GM18870 (cell line): ENCODE measurements at regions not wholly inside any gene's neighbourhood (a gene's known extent, or its start where the extent isn't known, plus 50 kb on each side); places are given as distances from the start of the nearest gene placed in this dataset.
A peak's percentile ranks its signal among the peaks of the same experiment; 100 is the strongest.
"Not testable (repeated sequence)": the region's sequence is repeated elsewhere in the genome, so short reads cannot be mapped to it uniquely, and the experiment has no call there.

Experiments
- ATAC-seq: cut with Tn5 transposase; IDR thresholded peaks from one replicate; pipeline ENCODE4 v1.9.1; 2021; ENCODE audit warnings: moderate library complexity; ENCODE audit not compliant: unreplicated experiment

DNA sequence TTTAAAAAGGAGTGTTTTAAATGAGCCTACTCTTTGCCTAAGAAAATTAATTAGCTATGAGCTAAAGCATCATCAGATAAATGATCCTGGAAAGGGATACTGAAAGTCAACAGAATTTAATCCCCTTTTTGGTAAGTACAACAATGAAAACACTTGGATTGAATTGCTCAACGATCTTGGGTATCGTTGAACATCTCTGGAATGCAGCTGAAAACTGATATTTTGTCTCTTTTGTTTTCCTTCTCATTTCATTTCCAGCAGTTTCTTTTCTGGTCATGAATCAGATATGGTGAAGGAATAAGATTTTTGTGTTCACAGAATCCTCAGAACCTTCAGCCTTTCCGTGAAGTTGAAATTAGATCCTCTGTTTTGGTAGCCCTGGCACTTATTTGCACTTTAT is 771.2 kb downstream of the FSCB start:
- ATAC-seq, result no peak

DNA sequence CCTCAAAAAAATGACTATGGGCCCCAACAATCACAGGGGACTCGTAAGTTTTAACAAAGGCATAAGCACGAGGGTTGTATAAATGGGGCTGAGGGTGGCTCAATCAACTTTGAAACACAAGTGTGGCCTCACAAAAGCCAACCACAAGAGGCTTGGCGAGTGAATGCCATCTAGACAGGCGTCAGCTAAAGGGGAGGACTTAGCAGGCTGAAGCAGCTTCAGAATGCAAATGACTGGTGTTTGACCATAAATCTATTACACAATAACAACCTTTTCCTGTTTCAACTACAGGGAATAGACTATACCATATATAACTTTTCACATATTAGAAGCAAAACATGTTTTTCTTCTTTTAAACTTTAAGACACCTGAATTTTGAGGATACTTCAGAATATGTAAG is 777.9 kb downstream of the FSCB start:
- no peak for ATAC-seq

DNA sequence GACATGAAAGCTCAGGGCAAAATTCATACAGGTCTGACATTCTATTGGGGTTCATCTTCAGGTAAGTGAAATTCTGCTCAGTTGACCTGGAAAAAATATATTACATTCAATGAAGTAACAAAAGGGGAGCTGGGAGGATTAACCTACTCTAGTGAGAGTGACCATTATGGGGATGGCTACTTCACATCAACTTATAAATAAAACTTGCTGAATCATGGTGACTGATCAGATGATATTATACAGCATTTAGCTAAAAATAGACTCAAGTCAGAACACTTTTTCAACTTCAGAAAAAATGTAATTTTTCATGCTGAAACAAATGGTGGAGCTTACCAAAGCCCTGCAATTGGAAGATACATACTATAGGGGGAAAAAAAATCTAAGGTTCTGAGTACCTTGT is 800.2 kb downstream of the FSCB start:
- no peak for ATAC-seq

DNA sequence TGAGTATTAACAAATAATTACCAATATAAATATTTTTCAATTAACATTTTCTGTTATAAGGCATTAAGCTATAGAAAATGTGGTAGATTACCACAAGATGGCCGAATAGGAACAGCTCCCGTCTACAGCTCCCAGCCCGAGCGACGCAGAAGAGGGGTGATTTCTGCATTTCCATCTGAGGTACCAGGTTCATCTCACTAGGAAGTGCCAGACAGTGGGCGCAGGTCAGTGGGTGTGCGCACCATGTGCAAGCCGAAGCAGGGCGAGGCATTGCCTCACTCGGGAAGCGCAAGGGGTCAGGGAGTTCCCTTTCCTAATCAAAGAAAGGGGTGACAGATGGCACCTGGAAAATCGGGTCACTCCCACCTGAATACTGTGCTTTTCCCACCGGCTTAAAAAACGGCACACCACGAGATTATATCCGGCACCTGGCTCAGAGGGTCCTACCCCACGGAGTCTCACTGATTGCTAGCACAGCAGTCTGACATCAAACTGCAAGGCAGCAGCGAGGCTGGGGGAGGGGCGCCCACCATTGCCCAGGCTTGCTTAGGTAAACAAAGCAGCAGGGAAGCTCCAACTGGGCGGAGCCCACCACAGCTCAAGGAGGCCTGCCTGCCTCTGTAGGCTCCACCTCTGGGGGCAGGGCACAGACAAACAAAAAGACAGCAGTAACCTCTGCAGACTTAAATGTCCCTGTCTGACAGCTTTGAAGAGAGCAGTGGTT is 808.4 kb downstream of the FSCB start:
- ATAC-seq, result not testable (repeated sequence)

DNA sequence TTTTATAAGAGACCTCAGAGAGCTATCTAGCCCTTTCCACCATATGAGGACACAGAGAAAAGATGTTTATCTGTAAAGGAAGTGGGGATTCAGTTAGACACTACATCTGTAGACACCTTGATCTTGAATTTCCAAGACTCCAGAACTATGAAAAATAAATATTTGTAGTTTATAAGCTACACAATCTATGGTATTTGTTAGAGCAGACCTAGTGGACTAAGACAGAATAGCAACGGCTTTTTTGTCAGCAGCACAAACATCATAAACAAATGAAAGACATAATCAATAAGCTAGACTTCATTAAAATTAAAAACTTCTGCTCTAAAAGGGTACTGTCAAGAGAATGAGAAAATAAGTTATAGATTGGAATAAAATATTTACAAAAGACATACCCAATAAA is 810.1 kb downstream of the FSCB start:
- ATAC-seq, result no peak

DNA sequence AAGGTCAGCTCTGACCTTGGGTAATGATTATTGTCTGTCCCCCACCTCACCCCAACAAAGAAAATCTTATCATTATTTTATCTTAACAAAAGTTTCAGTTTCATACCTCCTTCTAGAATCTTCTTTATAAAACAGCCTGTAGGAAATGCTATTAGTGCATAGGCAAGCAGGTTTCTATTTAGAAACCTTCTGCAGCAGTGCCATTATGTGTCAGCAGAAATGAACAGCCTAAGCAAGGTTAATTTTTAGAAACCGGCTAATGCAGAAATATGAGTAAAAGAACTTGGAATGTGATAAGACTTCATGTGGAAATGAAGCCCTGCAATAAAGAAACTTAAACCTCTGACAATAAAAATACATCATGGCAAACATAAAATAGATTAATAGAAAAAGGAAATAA is 814.4 kb downstream of the FSCB start:
- ATAC-seq, result no peak

DNA sequence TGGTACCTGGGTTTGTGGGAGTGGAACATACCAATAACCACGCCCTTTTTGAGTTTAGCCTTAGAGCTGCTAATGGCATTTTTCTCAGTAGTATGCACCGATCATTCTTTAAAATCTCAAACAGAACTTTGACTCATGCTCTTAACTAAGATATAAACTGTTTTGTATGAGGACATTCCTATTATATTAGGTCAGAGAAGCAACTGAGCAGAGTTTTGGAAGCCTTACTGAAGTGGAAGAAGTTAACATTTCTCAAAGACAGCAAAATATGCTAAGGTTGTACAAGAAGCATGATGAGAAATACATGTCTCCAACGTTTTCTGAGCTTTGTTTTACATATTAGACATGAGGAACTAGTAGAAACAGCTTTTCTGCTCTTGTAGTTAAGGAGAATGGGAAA is 819.2 kb downstream of the FSCB start:
- ATAC-seq, result no peak

DNA sequence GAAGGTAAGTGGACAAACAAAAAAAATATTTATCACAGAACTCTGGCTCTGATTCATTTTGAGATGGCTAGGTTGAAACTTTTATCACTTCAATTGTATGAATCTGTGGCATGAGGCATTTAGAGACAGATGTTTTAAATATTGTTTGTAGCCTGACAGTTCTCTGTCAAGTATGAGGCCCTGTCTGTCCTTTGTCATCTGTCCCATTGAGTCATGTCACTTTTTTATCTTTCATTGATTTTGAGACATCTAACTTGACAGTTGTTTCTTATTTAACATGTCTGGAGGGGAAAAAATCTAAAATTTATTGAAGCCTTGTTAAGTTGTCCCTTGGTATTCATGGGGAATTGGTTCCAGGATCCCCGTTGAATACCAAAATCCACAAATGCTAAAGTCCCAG is 829.5 kb downstream of the FSCB start:
- no peak for ATAC-seq

DNA sequence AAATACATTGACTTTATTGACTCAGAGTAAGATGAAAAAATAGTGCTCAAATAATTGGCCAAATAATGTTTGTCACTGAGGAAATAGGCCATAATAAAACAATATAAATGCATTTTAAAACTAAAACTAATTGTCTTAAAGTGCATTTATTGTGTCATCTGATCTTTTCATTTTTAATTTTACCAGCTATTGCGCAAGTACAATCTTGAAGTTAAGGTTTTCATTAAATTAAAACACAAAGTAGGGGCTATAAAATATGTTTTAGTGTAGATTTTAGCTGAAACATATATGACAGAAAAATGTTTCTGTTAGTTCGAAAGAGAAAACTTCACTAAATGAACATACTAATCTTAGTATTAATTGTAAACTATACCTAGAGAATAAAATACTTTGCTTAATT is 832.8 kb downstream of the FSCB start:
- no peak for ATAC-seq

DNA sequence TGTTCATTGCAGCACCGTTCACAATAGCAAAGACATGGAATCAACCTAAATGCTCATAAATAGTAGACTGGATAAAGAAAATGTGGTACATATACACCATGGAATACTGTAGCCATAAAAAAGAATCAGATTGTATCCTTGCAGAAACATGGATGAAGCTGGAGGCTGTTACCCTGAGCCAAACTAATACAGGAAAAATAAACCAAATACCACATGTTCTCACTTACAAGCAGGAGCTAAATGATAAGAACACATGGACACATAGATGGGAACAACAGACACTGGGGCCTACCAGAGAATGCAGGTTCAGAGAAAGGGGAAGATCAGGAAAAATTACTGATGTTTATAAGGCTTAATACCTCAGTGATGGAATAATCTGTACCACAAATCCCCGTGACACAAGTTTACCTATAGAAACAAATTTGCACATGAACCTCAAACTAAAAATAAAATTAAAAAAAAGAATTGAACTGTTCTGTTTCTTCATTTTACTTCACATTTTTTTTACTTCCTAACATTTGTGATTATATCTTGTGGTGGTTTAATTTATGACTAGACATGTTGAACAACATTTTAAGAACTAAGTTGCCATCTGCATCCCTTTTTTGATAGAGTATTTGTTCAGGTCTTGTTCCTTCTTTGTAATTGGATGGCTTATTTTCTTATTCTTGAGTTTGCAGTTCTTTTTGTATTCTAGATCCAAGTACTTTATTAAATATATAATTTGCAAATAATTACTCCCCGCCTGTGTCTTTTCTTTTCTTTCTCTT is 835.2 kb downstream of the FSCB start:
- ATAC-seq, result no peak

DNA sequence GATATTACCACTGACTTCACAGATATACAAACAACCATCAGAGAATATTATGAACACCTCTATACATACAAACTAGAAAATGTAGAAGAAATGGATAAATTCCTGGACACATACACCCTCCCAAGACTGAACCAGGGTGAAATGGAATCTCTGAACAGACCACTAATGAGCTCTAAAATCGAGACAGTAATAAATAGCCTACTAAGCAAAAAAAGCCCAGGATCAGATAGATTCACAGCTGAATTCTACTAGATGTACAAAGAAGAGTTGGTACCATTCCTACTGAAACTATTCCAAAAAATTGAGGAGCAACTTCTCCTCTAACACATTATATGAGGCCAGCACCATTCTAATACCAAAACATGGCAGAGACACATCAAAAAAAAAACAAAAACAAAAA is 837.7 kb downstream of the FSCB start:
- ATAC-seq, result no peak

DNA sequence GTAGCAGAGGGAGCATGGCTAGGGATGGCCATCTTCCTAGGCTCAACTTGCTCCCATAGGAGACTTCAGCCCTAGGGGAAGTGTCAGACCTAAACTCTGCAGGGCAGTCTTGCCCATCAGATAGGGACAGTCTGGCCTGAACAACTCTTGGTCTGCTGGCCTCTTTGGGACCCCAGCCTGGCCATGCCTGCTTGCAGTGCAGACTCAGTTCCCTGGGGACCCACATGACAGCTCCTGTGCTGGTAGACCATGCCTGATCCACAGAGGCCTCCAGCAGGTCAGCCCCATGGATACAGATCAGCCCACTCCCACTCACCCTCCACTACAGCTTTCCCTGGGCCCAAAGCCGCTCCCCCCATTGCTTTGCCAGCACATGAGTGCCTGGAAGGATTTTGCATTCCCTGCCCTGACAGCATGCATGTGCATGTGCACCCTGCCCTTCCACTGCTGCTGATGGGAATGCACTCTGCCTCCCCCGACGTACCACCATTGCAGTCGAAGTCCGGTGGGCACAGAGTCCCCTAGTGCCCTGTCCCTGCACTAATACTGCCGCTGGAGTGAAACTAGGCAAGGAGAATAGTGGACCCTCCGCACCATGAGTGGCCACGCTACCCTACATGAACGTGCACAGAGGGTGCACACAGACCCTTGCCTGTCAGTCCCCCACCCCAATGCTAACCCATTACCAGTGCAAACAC is 841.4 kb downstream of the FSCB start:
- no peak for ATAC-seq

DNA sequence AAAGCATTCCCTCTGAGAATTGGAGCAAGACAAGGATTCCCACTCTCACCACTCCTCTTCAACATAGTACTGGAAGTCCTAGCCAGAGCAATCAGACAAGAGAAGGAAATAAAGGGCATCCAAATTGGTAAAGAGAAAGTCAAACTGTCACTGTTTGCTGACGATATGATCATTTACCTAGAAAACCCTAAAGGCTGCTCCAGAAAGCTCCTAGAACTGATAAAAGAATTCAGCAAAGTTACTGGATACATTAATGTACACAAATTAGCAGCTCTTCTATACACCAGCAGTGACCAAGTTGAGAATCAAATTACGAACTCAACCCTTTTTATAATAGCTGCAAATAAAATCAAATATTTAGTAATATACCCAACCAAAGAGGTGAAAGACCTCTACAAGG is 851.9 kb downstream of the FSCB start:
- not testable (repeated sequence) for ATAC-seq

DNA sequence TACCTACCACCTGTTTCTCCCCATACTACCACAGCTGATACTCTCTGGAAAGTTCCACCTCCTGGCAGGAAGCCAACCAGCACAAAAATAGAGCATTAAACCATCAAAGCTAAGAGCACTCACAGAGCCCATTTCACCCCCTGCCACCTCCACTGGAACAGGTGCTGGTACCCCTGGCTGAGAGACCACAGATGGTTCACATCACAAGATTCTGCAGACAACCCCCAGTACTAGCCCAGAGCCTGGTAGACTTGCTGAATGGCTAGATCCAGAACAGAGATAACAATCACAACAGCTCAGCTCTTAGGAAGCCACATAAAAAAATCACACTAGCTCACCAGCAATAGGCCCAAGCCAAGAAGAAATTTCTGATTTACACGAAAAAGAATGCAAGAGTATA is 855.2 kb downstream of the FSCB start:
- no peak for ATAC-seq

DNA sequence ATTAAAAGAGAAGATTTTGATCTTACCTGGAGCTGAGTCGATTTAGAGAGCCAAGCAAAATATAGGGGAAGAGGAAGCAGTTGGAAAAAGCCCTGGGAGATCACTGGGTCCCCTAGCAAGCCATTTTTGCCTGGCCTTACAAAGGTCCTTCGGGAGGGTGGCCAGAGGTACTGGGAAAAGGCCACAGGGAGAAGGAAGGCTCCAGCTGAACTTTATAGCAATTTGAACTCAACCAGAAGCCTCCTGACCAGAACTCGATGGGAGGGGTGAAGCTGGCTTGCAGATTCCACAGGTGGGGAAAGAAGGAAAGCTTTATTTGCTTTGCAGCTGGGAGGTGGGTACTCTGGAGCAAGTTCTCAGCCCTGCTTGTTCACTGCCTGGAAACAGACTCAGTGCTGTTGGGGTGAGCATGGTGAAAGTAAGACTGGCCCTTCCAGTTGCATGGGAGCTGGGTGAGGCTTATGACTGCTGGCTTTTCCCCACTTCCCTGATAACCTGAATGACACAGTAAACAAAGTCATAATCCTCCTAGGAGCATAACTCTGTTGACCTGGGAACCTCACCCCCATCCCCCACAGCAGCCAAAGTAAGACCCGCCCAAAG is 855.8 kb downstream of the FSCB start:
- ATAC-seq, result no peak

DNA sequence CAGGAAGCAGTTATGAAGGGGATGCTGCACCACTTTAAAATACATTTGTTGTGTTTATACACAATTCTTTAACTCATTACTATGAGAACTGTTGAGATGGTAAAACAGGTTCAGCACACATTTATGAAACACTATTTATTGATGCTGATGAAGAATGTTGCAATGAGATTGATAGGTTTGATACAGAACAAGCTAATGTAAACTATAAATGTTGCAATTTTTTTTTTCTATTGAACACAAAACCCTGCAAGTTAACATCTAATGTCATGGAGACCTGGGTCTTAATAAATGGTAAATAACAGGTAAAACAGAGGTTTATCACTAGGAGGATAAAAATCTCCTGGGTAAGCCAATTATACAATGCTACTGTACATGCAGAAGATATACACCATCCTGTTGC is 857.6 kb downstream of the FSCB start:
- no peak for ATAC-seq

DNA sequence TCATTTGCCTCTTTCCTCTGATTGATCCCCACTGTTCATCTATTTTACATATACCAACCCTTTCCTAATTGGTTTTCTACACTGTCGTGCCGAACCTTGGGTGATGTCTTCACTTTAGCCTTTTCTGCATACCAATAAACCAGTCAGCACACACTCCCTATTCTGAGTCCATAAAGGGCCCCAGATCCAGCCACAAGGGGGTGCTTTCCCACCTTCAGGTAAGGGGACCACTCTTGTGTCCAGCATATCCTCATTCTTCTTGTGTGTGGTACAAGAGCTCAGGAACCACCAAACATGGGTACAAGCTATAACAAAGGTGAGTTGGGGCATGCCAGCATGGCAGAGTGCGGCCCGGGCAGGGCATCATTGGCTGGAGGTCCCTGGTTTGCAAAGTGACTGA is 859.8 kb downstream of the FSCB start:
- ATAC-seq, result no peak

DNA sequence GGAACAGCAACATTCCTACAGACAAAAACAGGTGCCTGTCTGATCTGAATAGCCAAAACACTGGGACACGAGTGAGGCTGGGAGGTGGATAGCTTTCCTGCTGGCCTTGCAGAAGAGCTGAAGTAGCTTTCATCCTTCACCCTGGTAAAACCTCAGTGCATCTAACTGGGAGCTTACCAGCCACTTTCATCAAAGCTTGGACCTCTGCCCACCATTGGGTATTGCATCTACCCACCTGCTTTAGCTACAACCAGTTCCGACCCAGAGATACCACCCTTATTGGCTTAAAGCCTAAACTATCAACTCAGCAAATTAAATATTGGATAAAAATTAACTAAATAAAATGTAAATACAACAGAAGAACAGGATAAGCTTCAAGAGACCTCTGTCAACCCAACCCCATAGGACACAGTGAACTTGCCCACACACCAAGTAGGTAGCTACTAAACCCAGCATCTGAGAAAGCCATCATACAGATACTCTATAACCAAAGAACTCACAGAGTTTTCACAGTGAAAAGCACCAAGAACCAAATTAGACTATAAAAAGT is 866.3 kb downstream of the FSCB start:
- no peak for ATAC-seq

DNA sequence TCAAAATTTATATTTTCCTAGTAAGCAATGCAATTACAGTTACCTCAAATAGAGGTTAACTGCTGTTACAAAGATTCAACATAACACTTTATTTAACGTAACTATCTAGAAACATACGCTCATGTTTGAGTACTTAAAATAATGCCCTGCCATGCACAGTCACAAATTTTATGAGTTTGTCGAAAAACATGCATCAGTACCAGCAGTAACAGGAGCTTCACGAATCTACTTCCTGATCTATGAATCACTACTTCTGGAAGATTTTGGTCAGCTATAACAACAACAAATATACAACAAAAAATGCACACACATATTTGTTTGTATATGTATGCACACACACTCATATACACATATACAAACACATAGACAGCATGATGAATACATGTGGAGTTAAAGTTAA is 881.8 kb downstream of the FSCB start:
- ATAC-seq, result no peak

DNA sequence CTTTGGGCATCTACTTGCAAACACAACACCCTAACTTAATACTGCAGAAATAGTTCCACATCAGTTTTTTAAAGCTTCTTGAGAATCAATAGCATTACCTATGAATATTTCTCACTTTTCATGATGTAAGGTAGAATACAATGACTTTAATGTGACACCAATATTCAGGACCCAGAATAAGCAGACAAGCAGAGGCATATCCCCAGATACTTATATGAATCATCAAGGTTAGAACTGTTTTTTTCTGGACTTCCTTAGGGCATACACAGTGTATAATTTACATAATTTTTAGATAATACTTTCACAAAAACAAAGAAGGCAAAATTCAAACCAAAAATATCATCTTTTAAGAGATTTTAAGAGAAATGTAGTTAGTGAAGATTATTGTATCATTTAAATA is 885.8 kb downstream of the FSCB start:
- peak; percentile 60 for ATAC-seq

DNA sequence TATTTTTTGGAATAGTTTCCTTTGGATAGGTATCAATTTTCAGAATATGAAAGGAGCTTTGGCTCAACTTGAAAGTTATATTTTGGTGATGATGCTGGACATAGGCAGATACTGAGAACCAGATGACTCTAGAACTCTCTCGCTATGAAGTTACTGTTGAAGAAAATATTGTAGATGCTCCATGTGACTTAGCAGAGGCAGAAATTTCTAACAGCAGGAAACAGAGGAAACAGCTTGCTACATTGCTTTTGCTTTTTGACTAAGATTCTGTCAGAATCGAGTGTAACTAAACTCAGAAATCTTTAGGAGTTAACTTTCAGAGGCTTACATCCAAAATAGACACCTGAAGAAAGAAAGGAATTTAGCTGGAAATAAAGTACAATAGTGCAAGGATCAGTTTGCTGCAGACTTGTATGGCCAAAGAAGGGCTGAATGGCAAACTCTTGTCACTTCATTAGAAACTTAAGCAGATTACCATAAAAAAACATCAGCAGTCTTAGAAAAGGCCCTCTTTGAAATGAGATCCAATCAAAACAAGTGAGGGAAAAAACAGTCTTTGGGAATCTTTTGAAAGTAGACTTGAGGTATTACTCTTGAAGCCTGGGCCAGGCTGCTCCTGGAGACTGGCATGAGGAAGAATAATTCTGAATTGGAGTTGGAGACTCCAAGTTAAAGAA is 911.8 kb downstream of the FSCB start:
- ATAC-seq, result no peak
